ENCODE measurements at regions not wholly inside any gene's neighbourhood (a gene's known extent, or its start where the extent isn't known, plus 50 kb on each side); places are given as distances from the start of the nearest gene placed in this dataset.

- in situ Hi-C loops (cut with MboI; ENCODE audit: low sequenced_read_pairs, unreplicated experiment) = no loop called here
- no peak for TF ChIP-seq CTCF (IDR thresholded peaks at IDR 0.05; ENCODE audit: borderline replicate concordance, control extremely low read depth, extremely low read depth, insufficient read depth, missing control alignments)
- no peak for DNase-seq (ENCODE audit: low spot score)
Measured at GRCh38 chr11:30171661-30172060, 59.2 kb upstream of the FSHB start.

- no peak for DNase-seq (ENCODE audit: low spot score)
- no peak for TF ChIP-seq CTCF (IDR thresholded peaks at IDR 0.05; ENCODE audit: borderline replicate concordance, control extremely low read depth, extremely low read depth, insufficient read depth, missing control alignments)
- in situ Hi-C loops (cut with MboI; ENCODE audit: low sequenced_read_pairs, unreplicated experiment) = no loop called here
Measured at GRCh38 chr11:30172158-30172557, 58.7 kb upstream of the FSHB start.

- no peak for DNase-seq (ENCODE audit: low spot score)
- in situ Hi-C loops (cut with MboI; ENCODE audit: low sequenced_read_pairs, unreplicated experiment) = no loop called here
- TF ChIP-seq CTCF (IDR thresholded peaks at IDR 0.05; ENCODE audit: borderline replicate concordance, control extremely low read depth, extremely low read depth, insufficient read depth, missing control alignments) = no peak
Measured at GRCh38 chr11:30172883-30173311, 57.9 kb upstream of the FSHB start.

GRCh38 chr11:30174265-30175020 lies 56.4 kb upstream of the FSHB start:
- TF ChIP-seq CTCF (IDR thresholded peaks at IDR 0.05; ENCODE audit: borderline replicate concordance, control extremely low read depth, extremely low read depth, insufficient read depth, missing control alignments) = no peak
- in situ Hi-C loops (cut with MboI; ENCODE audit: low sequenced_read_pairs, unreplicated experiment) = no loop called here
- no peak for DNase-seq (ENCODE audit: low spot score)

All from GM13976 (cell line).